Tibial artery (tissue), 4 donors: ENCODE measurements at regions not wholly inside any gene's neighbourhood (a gene's known extent, or its start where the extent isn't known, plus 50 kb on each side); places are given as distances from the start of the nearest gene placed in this dataset.
"Not testable (repeated sequence)": the region's sequence is repeated elsewhere in the genome, so short reads cannot be mapped to it uniquely, and the experiment has no call there.

ENCODE experiments used
- DNase-seq, 2 donors: peaks; one replicate each; pipeline ENCODE4 v3.0.0-alpha.2; 2019
- H3K27ac ChIP-seq, 2 donors: fragments of 200-600 bp; sonication (generic) in 1 of 2; 1 replicate in 1 of 2; 2 replicates in 1 of 2; pipeline ENCODE4 v1.5.1; 2018 to 2019; ENCODE audit warnings: mild to moderate bottlenecking in 1 of 2
- H3K27me3 ChIP-seq, 2 donors: fragments of 200-600 bp; sonication (generic) in 1 of 2; one replicate each; pipeline versions ENCODE4 v1.5.1 to v1.6.0; 2016 to 2019
- H3K36me3 ChIP-seq, 3 donors: fragments of 200-600 bp; sonication (generic) in 2 of 3; one replicate each; pipeline ENCODE4 v1.5.1; 2016 to 2019; ENCODE audit warnings: mild to moderate bottlenecking in 2 of 3
- H3K4me1 ChIP-seq, 4 donors: fragments of 200-600 bp; sonication (generic) in 2 of 4; 1 replicate in 3 of 4; 2 replicates in 1 of 4; pipeline ENCODE4 v1.5.1; 2016 to 2019
- H3K4me3 ChIP-seq, 2 donors: fragments of 200-600 bp; sonication (generic) in 1 of 2; 1 replicate in 1 of 2; 2 replicates in 1 of 2; pipeline ENCODE4 v1.5.1; 2018 to 2019; ENCODE audit warnings: mild to moderate bottlenecking in 2 of 2
- H3K9me3 ChIP-seq, 3 donors: fragments of 200-600 bp; sonication (generic) in 1 of 3; one replicate each; pipeline ENCODE4 v1.5.1; 2016 to 2019
- intact Hi-C: fragments of 100-400 bp; cut with DNase I; formaldehyde crosslinking; loops from one replicate; pipeline ENCODE4 v1.15.0; 2023; ENCODE audit warnings: low total_unique reads
- TF ChIP-seq, protein P1 (sequence below), 2 experiments: fragments of 200-600 bp in 1 of 2; fragments of 450-650 bp in 1 of 2; IDR thresholded peaks; one replicate each; pipeline ENCODE4 v1.5.1; 2017 to 2019; ENCODE audit warnings: antibody characterized with exemption in 2 of 2, mild to moderate bottlenecking in 1 of 2, moderate library complexity in 1 of 2

DNA sequence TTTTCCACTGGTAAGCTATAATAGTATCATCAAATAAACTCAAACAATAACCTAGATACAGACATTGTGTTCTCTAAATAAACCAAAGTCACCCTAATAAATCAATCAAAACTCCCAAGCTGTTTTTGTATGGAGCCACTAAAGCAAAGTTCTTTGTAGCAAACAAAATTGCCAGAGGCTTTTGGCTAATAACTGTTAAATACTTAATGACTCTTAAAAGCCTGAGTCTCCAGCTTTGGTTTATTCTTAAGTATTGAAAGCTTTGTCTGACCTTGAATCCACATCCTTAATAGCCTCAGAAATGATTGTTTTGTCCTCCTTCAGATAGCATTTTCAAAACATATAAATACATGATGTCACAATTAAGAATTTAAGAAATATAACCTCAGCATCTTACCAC lies 725.3 kb downstream of the SI start:
- no peaks in the 10 kb centered on the region for H3K9me3 ChIP-seq
- H3K27ac ChIP-seq = no peak overlapping the region
- no peak for DNase-seq
- H3K27me3 ChIP-seq = no peaks in the 10 kb centered on the region
- H3K4me3 ChIP-seq = no peak overlapping the region
- no peaks in the 10 kb centered on the region for H3K4me1 ChIP-seq
- intact Hi-C loops = no loop called here
- no peaks in the 10 kb centered on the region for H3K36me3 ChIP-seq
- TF ChIP-seq, protein P1, sequence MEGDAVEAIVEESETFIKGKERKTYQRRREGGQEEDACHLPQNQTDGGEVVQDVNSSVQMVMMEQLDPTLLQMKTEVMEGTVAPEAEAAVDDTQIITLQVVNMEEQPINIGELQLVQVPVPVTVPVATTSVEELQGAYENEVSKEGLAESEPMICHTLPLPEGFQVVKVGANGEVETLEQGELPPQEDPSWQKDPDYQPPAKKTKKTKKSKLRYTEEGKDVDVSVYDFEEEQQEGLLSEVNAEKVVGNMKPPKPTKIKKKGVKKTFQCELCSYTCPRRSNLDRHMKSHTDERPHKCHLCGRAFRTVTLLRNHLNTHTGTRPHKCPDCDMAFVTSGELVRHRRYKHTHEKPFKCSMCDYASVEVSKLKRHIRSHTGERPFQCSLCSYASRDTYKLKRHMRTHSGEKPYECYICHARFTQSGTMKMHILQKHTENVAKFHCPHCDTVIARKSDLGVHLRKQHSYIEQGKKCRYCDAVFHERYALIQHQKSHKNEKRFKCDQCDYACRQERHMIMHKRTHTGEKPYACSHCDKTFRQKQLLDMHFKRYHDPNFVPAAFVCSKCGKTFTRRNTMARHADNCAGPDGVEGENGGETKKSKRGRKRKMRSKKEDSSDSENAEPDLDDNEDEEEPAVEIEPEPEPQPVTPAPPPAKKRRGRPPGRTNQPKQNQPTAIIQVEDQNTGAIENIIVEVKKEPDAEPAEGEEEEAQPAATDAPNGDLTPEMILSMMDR (IDR thresholded peaks at IDR 0.05) = no peak

DNA sequence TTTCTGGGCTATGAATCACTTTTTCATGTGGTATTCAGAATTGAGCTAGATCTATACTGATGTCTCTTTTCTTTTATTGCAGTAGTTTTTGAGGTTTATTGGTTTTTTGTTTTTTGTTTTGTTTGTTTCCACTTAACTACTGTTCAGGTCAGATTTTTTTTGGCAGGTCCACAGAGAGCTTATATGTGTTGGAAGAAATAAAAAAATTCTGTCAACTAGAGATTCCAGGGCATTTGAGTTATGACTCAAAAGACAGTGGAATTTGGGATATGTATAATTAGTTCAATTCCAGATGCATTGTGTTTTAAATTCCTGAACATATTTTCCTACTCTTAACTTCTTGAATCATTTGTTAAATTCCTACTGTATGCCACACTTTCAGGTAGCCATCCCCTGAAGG lies 727.2 kb downstream of the SI start:
- intact Hi-C loops = no loop called here
- TF ChIP-seq, protein P1 (IDR thresholded peaks at IDR 0.05) = no peak
- H3K27me3 ChIP-seq = no peaks in the 10 kb centered on the region
- H3K4me3 ChIP-seq = no peak overlapping the region
- no peaks in the 10 kb centered on the region for H3K36me3 ChIP-seq
- H3K9me3 ChIP-seq = no peaks in the 10 kb centered on the region
- H3K27ac ChIP-seq = no peak overlapping the region
- no peak for DNase-seq
- H3K4me1 ChIP-seq = no peaks in the 10 kb centered on the region

DNA sequence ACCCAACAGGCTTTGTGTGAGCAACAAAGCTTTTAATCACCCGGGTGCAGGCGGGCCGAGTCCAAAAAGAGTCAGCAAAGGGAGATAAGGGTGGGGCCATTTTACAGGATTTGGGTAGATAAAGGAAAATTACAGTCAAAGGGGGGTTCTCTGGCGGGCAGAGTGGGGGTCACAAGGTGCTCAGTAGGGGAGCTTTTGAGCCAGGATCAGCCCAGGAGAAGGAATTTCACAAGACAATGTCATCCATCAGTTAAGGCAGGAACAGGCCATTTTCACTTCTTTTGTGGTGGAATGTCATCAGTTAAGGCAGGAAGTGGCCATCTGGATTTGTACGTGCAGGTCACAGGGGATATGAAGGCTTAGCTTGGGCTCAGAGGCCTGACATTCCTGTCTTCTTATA lies 736.1 kb downstream of the SI start:
- H3K4me1 ChIP-seq, H3K27ac ChIP-seq, DNase-seq, intact Hi-C loops, H3K9me3 ChIP-seq, H3K27me3 ChIP-seq, H3K36me3 ChIP-seq, H3K4me3 ChIP-seq: not testable (repeated sequence)

DNA sequence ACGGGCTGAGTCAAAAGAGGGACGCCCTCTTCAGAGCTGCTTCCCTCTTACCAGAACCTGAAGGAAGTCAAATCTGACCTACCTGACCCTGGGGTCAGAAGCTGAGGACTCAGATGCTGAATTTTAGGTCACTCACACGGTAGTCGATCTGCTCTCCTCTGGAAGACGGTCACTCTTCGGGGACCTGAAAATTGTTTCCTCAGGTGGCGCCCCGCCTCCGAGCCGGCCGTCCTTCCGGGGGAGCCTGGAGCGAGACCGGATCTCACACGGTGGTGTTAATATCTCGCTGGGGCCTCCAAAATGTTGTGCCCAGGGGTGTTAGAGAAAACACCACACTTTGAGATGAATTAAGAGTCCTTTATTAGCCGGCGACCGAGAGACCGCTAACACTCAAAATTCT lies 737.2 kb downstream of the SI start:
- H3K36me3 ChIP-seq = no peaks in the 10 kb centered on the region
- no peak for DNase-seq
- no peaks in the 10 kb centered on the region for H3K4me1 ChIP-seq
- no peak overlapping the region for H3K4me3 ChIP-seq
- TF ChIP-seq, protein P1 (IDR thresholded peaks at IDR 0.05) = no peak
- no peaks in the 10 kb centered on the region for H3K9me3 ChIP-seq
- H3K27ac ChIP-seq = no peak overlapping the region
- intact Hi-C loops = no loop called here
- no peaks in the 10 kb centered on the region for H3K27me3 ChIP-seq

DNA sequence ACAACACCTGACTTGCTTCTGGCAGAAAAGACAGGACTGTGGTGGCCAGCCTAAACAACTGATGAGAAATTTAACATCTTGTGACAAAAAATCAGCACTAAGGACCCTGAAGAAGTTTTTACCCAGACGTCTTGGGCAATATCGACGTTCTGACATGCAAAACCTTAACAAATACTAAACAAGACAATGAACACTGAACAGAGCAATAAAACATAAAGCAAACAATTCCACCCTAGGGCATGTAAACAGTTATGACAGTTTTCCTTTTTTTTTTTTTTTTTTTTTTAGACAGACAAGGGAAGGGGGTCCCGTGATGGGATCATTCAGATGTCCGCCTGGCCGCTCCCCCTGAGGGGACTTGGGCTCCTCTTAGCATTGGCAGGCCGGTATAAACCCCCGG lies 738.0 kb downstream of the SI start:
- Histone ChIP-seq H3K4me1 (no peaks in the 10 kb centered on the region), H3K27ac (no peak overlapping the region), H3K36me3 (no peaks in the 10 kb centered on the region), H3K4me3 (no peak overlapping the region), H3K9me3 (no peaks in the 10 kb centered on the region), H3K27me3 (no peaks in the 10 kb centered on the region)
- TF ChIP-seq, protein P1 (IDR thresholded peaks at IDR 0.05) = no peak
- intact Hi-C loops = no loop called here
- no peak for DNase-seq

DNA sequence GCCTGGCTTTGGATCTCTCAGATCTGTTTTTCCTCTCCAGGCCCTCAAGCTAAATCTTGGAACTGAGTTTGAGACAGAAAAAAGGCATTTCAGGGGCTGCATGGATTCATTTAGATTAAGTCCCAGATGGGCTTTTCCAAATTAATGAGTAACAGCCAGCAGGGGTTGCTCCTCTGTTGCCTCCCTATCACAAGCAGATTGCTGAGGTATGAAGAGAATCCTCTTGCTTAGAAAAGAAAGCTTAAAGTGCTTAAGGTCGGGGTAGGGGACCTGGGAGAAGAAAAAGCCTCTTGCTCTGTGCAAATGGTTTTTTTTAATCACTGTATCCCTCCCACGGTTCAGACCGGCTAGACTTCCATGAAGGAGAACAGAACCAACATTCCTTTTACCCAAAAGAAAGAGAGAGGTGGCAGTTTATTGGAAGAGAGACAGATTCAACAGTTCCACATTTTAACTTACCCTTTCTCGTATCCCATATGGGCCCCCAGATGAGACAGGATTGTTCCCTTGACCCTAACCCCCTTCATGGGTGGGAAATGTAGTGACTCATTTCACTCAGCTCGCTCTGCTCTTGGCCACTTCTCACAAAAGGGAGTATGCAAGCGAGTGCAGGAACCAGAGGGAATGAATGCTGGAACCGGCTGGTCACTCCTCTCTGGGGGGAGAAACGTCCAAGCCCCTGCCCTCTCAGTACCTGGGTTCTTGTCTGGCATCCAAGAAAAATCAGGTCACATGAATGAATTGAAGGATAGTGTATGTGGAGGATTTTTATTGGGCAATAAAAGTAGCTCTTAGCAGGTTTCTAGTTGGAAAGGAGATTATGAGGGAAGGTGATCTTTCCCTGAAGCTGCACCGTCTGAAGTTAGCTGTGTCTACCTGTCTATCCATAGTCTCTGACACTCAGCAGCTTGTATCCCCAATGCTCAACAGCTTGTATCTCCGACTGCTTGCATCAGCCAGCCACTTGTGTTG lies 745.2 kb downstream of the SI start:
- Histone ChIP-seq H3K27me3 (no peaks in the 10 kb centered on the region), H3K36me3 (no peaks in the 10 kb centered on the region), H3K4me3 (no peak overlapping the region), H3K4me1 (no peaks in the 10 kb centered on the region), H3K9me3 (no peaks in the 10 kb centered on the region), H3K27ac (no peak overlapping the region)
- no peak for DNase-seq
- TF ChIP-seq, protein P1 (IDR thresholded peaks at IDR 0.05) = no peak
- intact Hi-C loops = no loop called here
